Endometrium (tissue), 2 donors: ENCODE measurements at regions not wholly inside any gene's neighbourhood (a gene's known extent, or its start where the extent isn't known, plus 50 kb on each side); places are given as distances from the start of the nearest gene placed in this dataset.

Experiments
- FAIRE-seq: peaks from 2 replicates; lab custom pipeline; 2012; peaks lifted over from hg19 to GRCh38; lab: Jason Lieb, UNC
- donor health status: control.
- donor health status: control.

DNA sequence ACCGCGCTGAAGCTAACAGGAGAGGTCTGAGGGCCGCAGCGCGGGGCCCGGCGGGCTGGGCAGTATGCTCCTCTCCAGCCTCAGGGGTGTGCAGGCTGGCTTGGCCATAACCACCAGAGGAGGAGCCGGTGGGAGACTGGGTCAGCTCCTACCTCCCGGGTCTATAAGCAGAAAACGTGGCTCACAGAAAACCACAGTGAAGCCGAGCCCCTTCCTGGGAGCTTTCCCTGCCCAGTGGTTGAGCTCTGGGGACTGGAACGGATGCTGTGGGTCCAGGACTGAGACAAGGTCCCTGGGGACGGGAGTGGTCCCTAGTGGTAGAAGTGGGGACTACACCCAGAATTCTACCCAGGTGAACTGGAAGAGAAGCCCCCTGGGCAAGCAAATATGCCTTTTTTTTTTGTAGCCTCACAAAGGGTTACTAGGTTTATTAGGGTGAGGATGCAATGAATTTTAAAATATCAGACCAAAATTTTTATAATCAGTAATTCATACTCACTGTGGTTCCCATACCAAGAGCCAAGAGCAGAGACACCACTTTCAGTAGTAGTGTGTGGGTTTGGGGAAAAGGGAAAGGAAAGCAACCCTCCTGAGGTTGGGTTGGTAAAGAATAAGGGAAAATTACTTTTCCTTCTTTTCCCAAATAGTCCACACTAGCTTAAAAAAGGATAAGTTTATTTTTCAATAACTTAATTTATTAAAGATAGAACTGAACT lies 67.9 kb upstream of the PRKCQ start:
- FAIRE-seq, result no peak

DNA sequence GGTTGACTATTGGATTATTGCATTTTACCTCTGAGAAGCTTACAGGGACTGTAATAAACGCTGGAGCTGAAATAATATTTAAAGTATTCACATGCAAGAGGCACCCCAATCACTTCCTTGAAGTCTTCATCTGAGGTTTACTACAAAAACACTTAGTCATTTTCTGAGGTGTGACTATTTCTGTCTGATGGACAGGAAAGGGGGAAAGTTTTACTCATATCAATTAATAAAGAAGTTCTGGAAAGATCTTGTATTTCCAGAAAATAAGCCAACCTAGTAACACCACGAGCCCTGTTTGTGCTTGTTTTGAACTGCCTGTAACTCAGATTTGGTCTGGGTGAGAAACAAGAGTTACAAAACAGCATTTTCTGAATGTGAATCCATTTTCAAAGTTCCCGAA lies 63.9 kb upstream of the PRKCQ start:
- FAIRE-seq, result no peak

DNA sequence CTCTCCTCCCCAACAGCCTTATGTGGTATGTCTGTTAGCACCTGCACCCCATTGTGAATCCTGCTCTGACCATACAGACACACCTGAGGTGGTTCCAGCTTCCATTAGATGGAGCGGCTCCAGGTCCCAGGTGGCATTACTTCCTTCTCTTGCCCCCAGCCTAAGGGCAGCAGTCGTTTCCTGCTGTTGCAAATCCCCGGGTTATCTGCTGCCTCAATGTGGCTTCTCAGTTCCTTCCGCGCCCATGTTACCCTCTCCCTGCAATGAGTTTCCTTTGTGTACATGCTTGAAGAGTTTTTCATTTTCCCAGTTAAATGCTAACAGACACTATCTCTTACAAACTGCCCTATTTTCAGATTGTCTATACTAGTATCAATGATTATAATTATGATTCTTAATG lies 62.8 kb upstream of the PRKCQ start:
- FAIRE-seq, result no peak

DNA sequence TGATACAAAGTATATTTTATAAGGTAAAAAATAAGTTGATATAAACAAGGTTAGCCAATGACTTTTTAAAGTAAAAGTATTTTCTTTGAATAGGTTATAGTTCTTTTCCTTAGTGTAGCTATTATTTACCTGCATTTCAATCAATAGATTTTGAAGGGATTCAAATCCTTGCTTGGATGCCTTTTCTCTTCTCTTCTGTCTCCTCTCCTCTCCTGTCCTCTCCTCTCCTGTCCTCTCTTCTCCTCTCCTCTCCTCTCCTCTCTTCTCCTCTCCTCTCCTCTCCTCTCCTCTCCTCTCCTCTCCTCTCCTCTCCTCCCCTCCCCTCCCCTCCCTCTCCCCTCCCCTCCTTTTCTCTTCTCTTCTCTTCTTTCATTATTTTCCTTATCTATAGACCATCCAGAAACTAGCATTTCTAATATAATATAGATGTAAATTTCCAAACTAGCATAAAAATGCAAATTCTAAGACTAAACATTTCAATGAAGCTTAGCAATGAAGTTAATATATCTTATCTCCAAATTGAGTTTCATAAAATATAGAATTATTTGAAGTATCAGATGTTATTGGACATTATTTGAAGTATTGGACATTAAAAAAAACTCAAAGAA lies 60.5 kb upstream of the PRKCQ start:
- FAIRE-seq, result peak; percentile 33

DNA sequence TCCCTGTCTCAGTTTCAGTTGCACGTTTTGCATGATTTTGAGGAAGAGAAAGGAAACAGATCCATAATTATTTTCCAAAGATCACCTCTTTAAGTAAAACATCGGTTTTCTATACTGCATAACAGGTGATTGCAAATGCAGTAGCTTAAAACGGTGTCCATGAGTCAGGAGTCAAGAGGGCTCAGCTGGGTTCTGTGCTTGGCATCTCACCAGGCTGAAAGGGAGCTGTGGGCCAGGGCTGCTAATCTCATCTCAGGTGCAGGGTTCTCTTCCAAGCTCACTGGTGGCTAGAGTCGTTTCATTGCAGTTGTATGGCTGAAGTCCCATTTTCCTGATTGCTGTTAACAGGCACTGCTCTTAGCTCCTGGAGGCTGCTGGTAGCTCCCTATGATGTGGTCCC lies 57.0 kb upstream of the PRKCQ start:
- no peak for FAIRE-seq

DNA sequence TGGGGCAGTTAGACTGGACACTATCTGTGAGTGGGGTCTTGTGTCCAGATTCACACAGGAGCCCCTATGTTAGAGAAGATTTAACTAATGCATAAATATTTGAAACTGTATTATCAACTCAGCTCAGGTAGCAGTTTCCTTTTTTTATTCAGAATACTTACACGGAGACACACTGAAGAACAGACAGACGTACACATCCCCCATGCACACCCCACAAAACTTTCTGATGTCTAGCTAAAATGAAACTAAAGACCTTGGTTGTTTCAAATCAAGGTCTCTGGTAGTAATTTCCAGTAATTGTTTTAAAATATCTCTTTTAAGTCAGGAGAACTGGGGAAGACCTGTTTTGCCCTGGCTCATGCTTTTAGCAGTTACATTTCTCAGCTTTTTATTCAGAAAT lies 55.7 kb upstream of the PRKCQ start:
- no peak for FAIRE-seq
